IMR-90 (cell line): ENCODE measurements at regions not wholly inside any gene's neighbourhood (a gene's known extent, or its start where the extent isn't known, plus 50 kb on each side); places are given as distances from the start of the nearest gene placed in this dataset.

ENCODE experiments used
- ATAC-seq: fragments of 200-7000 bp; cut with Tn5 transposase; 2 replicates; pipeline ENCODE4 v1.9.1; 2020; ENCODE audit warnings: low read depth, mild to moderate bottlenecking, moderate library complexity
- BruUV-seq: library from RNA; stranded (reverse); fragments of 400-500 nt; replicated peaks from 2 replicates; lab custom pipeline; 2021; lab: Mats Ljungman, UMichigan
- CTCF ChIA-PET: fragments of 300-600 bp; formaldehyde crosslinking; extraction: SDS; loops from one replicate; lab custom pipeline; 2021; ENCODE audit warnings: antibody characterized with exemption; lab: Yijun Ruan, JAX
- POLR2A ChIA-PET: fragments of 300-600 bp; sonication (Branson Sonifier 250); formaldehyde crosslinking; loops from one replicate; lab custom pipeline; 2022; ENCODE audit warnings: antibody characterized with exemption; ENCODE audit not compliant: unreplicated experiment; lab: Charles Lee
- DNase-seq: peaks from one replicate; pipeline ENCODE4 v3.0.0; 2013
- H2AFZ ChIP-seq: replicated peaks from 2 replicates; pipeline ENCODE3; 2013; ENCODE audit warnings: low read length, mild to moderate bottlenecking; ENCODE audit not compliant: poor library complexity
- H2AK5ac ChIP-seq: 2 replicates; pipeline ENCODE4 v1.6.1; 2013; ENCODE audit warnings: low read depth, low read length, inconsistent platforms
- H2AK9ac ChIP-seq: replicated peaks from 2 replicates; pipeline ENCODE3; 2013; ENCODE audit warnings: mild to moderate bottlenecking, low read depth, low read length, moderate library complexity; ENCODE audit not compliant: poor library complexity
- H2BK120ac ChIP-seq: 2 replicates; pipeline ENCODE4 v1.6.1; 2013; ENCODE audit warnings: low read depth, low read length, inconsistent platforms
- H2BK15ac ChIP-seq: 3 replicates; pipeline ENCODE4 v1.6.1; 2013; ENCODE audit warnings: low read depth, low read length, inconsistent platforms
- H2BK20ac ChIP-seq: 2 replicates; pipeline ENCODE4 v1.6.1; 2013; ENCODE audit warnings: low read depth, mild to moderate bottlenecking, inconsistent platforms, low read length, moderate library complexity
- H2BK5ac ChIP-seq: 2 replicates; pipeline ENCODE4 v1.6.1; 2013; ENCODE audit warnings: mild to moderate bottlenecking, low read depth, low read length, inconsistent platforms; ENCODE audit not compliant: poor library complexity, severe bottlenecking
- H3K14ac ChIP-seq: replicated peaks from 2 replicates; pipeline ENCODE4 v1.6.1; 2013; ENCODE audit warnings: low read depth, low read length, inconsistent platforms
- H3K18ac ChIP-seq: 2 replicates; pipeline ENCODE4 v1.6.1; 2013; ENCODE audit warnings: low read depth, low read length, control low read depth
- H3K23ac ChIP-seq: 2 replicates; pipeline ENCODE4 v1.6.1; 2013; ENCODE audit warnings: low read depth, low read length, inconsistent platforms
- H3K27ac ChIP-seq: 2 replicates; pipeline ENCODE4 v1.5.1; 2013; ENCODE audit warnings: mild to moderate bottlenecking, control low read depth, low read length; ENCODE audit not compliant: insufficient read depth
- H3K27me3 ChIP-seq: 2 replicates; pipeline ENCODE4 v1.6.1; 2013; ENCODE audit warnings: low read length; ENCODE audit not compliant: control insufficient read depth, insufficient read depth
- H3K36me3 ChIP-seq: 2 replicates; pipeline ENCODE4 v1.6.1; 2013; ENCODE audit warnings: low read length, mixed read lengths; ENCODE audit not compliant: control insufficient read depth, insufficient read depth
- H3K4ac ChIP-seq: 2 replicates; pipeline ENCODE4 v1.6.1; 2013; ENCODE audit warnings: low read depth, low read length, inconsistent platforms
- H3K4me1 ChIP-seq: 2 replicates; pipeline ENCODE4 v1.6.1; 2013; ENCODE audit warnings: low read length, mixed read lengths; ENCODE audit not compliant: control insufficient read depth, insufficient read depth
- H3K4me2 ChIP-seq: 2 replicates; pipeline ENCODE4 v1.6.1; 2013; ENCODE audit warnings: low read depth, mild to moderate bottlenecking, control low read depth, low read length, moderate library complexity
- H3K4me3 ChIP-seq: 2 replicates; pipeline ENCODE4 v1.5.1; 2013; ENCODE audit warnings: low read depth, mild to moderate bottlenecking, control low read depth, low read length, moderate library complexity; ENCODE audit not compliant: insufficient read depth
- H3K56ac ChIP-seq: 2 replicates; pipeline ENCODE4 v1.6.1; 2013; ENCODE audit warnings: low read length, inconsistent platforms; ENCODE audit not compliant: insufficient read depth; ENCODE audit errors: extremely low read depth
- H3K79me1 ChIP-seq, 2 experiments: 2 replicates each; pipeline ENCODE4 v1.6.1; 2013; ENCODE audit warnings: low read length in 2 of 2, inconsistent platforms in 1 of 2, low read depth in 1 of 2
- H3K9ac ChIP-seq: 2 replicates; pipeline ENCODE4 v1.6.1; 2013; ENCODE audit warnings: low read depth, low read length, control low read depth
- H3K9me1 ChIP-seq: 2 replicates; pipeline ENCODE4 v1.6.1; 2013; ENCODE audit warnings: low read length, inconsistent platforms; ENCODE audit not compliant: insufficient read depth
- H3K9me3 ChIP-seq: 2 replicates; pipeline ENCODE4 v1.6.1; 2013; ENCODE audit warnings: low read length; ENCODE audit not compliant: control insufficient read depth, insufficient read depth
- H4K20me1 ChIP-seq: 2 replicates; pipeline ENCODE4 v1.6.1; 2013; ENCODE audit warnings: low read length, inconsistent platforms; ENCODE audit not compliant: insufficient read depth
- H4K5ac ChIP-seq: 2 replicates; pipeline ENCODE4 v1.6.1; 2013; ENCODE audit warnings: mild to moderate bottlenecking, low read depth, low read length, control low read depth
- H4K8ac ChIP-seq, 2 experiments: 2 replicates each; pipeline ENCODE4 v1.6.1; 2013; ENCODE audit warnings: low read depth in 2 of 2, low read length in 2 of 2, control low read depth in 1 of 2, inconsistent platforms in 1 of 2
- H4K91ac ChIP-seq: 2 replicates; pipeline ENCODE4 v1.6.1; 2013; ENCODE audit warnings: low read depth, low read length, inconsistent platforms; ENCODE audit not compliant: insufficient read depth
- BHLHE40 ChIP-seq: fragments of 150-350 bp; IDR thresholded peaks from 2 replicates; pipeline ENCODE4 v1.6.1; 2016; ENCODE audit warnings: mild to moderate bottlenecking, low read depth, low read length
- CEBPB ChIP-seq: IDR thresholded peaks from 2 replicates; pipeline ENCODE4 v1.6.1; 2012; ENCODE audit warnings: low read depth, low read length, improper control_type of control experiment
- CHD1 ChIP-seq: IDR thresholded peaks from 2 replicates; pipeline ENCODE4 v1.6.1; 2012; ENCODE audit warnings: low read depth, low read length, improper control_type of control experiment
- ELK1 ChIP-seq: fragments of 150-350 bp; IDR thresholded peaks from 2 replicates; pipeline ENCODE4 v1.6.1; 2016; ENCODE audit warnings: low read depth, mild to moderate bottlenecking, low read length, moderate library complexity, borderline replicate concordance
- FOS ChIP-seq: fragments of 150-350 bp; IDR thresholded peaks from 2 replicates; pipeline ENCODE4 v1.6.1; 2016; ENCODE audit warnings: low read depth, low read length
- MAZ ChIP-seq: IDR thresholded peaks from 2 replicates; pipeline ENCODE4 v1.6.1; 2012; ENCODE audit warnings: low read depth, mild to moderate bottlenecking, low read length, improper control_type of control experiment, moderate library complexity, borderline replicate concordance
- MXI1 ChIP-seq: IDR thresholded peaks from 2 replicates; pipeline ENCODE4 v1.6.1; 2012; ENCODE audit warnings: low read depth, mild to moderate bottlenecking, low read length, moderate library complexity, borderline replicate concordance
- NFE2L2 ChIP-seq: fragments of 150-350 bp; IDR thresholded peaks from 2 replicates; pipeline ENCODE4 v1.6.1; 2016; ENCODE audit warnings: low read depth, mild to moderate bottlenecking, low read length
- RCOR1 ChIP-seq: IDR thresholded peaks from 2 replicates; pipeline ENCODE4 v1.6.1; 2012; ENCODE audit warnings: mild to moderate bottlenecking, low read length, improper control_type of control experiment; ENCODE audit not compliant: insufficient replicate concordance
- SMC3 ChIP-seq: fragments of 150-350 bp; IDR thresholded peaks from 2 replicates; pipeline ENCODE4 v1.6.1; 2016; ENCODE audit warnings: low read depth, mild to moderate bottlenecking, antibody characterized with exemption, low read length, moderate library complexity
- WGBS, 2 experiments: methylation state at CpG; one replicate each; pipeline versions ENCODE4 v1.1.5 to v1.1.7; 2013; ENCODE audit warnings: missing lambda C conversion rate in 2 of 2; ENCODE audit not compliant: insufficient read length in 1 of 2; ENCODE audit errors: extremely low coverage in 2 of 2; 5-methylcytosine and 5-hydroxymethylcytosine counted together
- dilution Hi-C: fragments of 300-500 bp; cut with HindIII; formaldehyde crosslinking; loops from one replicate; pipeline ENCODE4 v1.14.3; 2018; ENCODE audit warnings: low sequenced_read_pairs; ENCODE audit not compliant: unreplicated experiment
- in situ Hi-C: fragments of 300-500 bp; cut with MboI; formaldehyde crosslinking; loops from 3 replicates; pipeline ENCODE4 v1.14.3; 2019; ENCODE audit warnings: low sequenced_read_pairs, inconsistent platforms, mixed read lengths
- intact Hi-C: fragments of 100-400 bp; cut with micrococcal nuclease; formaldehyde crosslinking; loops from 2 replicates; pipeline ENCODE4 v1.10.0; 2022

GRCh38 chr13:70469077-70469476 lies 360.8 kb upstream of the KLHL1 start:
- no TSS peak for BruUV-seq

More at GRCh38 chr13:70469077-70469476, 360.8 kb upstream of the KLHL1 start:
- Histone ChIP-seq H3K4ac (no peak overlapping the region), H2AK5ac (no peak overlapping the region), H3K27me3 (no peaks in the 10 kb centered on the region), H4K5ac (no peak overlapping the region), H4K8ac (no peak overlapping the region), H4K20me1 (no peaks in the 10 kb centered on the region), H3K9me3 (no peaks in the 10 kb centered on the region), H2BK20ac (no peak overlapping the region), H3K18ac (no peak overlapping the region), H4K91ac (no peak overlapping the region), H3K56ac (no peak overlapping the region), H2BK5ac (no peak overlapping the region), H2AFZ (no peak overlapping the region), H3K23ac (no peak overlapping the region), H3K4me1 (no peaks in the 10 kb centered on the region), H2AK9ac (no peak overlapping the region), H3K4me2 (no peak overlapping the region), H2BK15ac (no peak overlapping the region), H3K14ac (no peak overlapping the region), H3K9ac (no peak overlapping the region), H3K27ac (no peak overlapping the region), H3K9me1 (no peaks in the 10 kb centered on the region), H3K79me1 (no peaks in the 10 kb centered on the region), H2BK120ac (no peak overlapping the region), H3K36me3 (no peaks in the 10 kb centered on the region), H3K4me3 (no peak overlapping the region)
- intact Hi-C loops: no loop called here
- WGBS, 2 experiments: no CpG with 5 or more reads among the region's 3 CpGs
- in situ Hi-C loops: no loop called here
- dilution Hi-C loops: no loop called here
- DNase-seq: no peak
- ATAC-seq: no peak
- ChIA-PET POLR2A (no interaction called here), CTCF (no interaction called here)
- TF ChIP-seq SMC3 (no peak), CEBPB (no peak), RCOR1 (no peak), CHD1 (no peak), MAZ (no peak), BHLHE40 (no peak), FOS (no peak), NFE2L2 (no peak), MXI1 (no peak), ELK1 (no peak)
